ENCODE measurements at regions not wholly inside any gene's neighbourhood (a gene's known extent, or its start where the extent isn't known, plus 50 kb on each side); places are given as distances from the start of the nearest gene placed in this dataset.

GRCh38 chr17:52228823-52229222, 70.3 kb upstream of the CA10 start:
- ChIA-PET CTCF (no interaction called here), POLR2A (ENCODE audit: low non-redundant PET) (no interaction called here)
- no peaks in the 10 kb centered on the region for H3K36me3 ChIP-seq (ENCODE audit: insufficient read depth, low read length, poor library complexity, severe bottlenecking)
- TF ChIP-seq CTCF (conservative IDR thresholded peaks at IDR 0.05; ENCODE audit: low read depth, low read length), result no peak
- no peak for TF ChIP-seq EZH2 (IDR thresholded peaks at IDR 0.05; ENCODE audit: borderline replicate concordance, low read depth, low read length, poor library complexity, severe bottlenecking)
- no peak for DNase-seq (ENCODE audit: low spot score)
- BruUV-seq (replicated peaks), result no TSS peak
- intact Hi-C loops (cut with micrococcal nuclease; ENCODE audit: unreplicated experiment), result no loop called here
- no peaks in the 10 kb centered on the region for H3K4me1 ChIP-seq (ENCODE audit: insufficient read depth, low read length, poor library complexity, severe bottlenecking)
- H3K4me3 ChIP-seq (ENCODE audit: low read depth, low read length, poor library complexity, severe bottlenecking), result no peak overlapping the region
- H3K27ac ChIP-seq (ENCODE audit: low read depth, low read length, poor library complexity, severe bottlenecking), result no peak overlapping the region
- H3K9me3 ChIP-seq (ENCODE audit: low read depth, low read length, poor library complexity, severe bottlenecking), result no peaks in the 10 kb centered on the region
- H3K27me3 ChIP-seq (replicated peaks; ENCODE audit: insufficient read depth, low read depth, low read length, poor library complexity), result no peaks in the 10 kb centered on the region

GRCh38 chr17:52227926-52228325, 69.4 kb upstream of the CA10 start:
- Histone ChIP-seq H3K27ac (ENCODE audit: low read depth, low read length, poor library complexity, severe bottlenecking) (no peak overlapping the region), H3K4me1 (ENCODE audit: insufficient read depth, low read length, poor library complexity, severe bottlenecking) (no peaks in the 10 kb centered on the region), H3K36me3 (ENCODE audit: insufficient read depth, low read length, poor library complexity, severe bottlenecking) (no peaks in the 10 kb centered on the region), H3K27me3 (replicated peaks; ENCODE audit: insufficient read depth, low read depth, low read length, poor library complexity) (no peaks in the 10 kb centered on the region), H3K4me3 (ENCODE audit: low read depth, low read length, poor library complexity, severe bottlenecking) (no peak overlapping the region), H3K9me3 (ENCODE audit: low read depth, low read length, poor library complexity, severe bottlenecking) (no peaks in the 10 kb centered on the region)
- ChIA-PET CTCF (no interaction called here), POLR2A (ENCODE audit: low non-redundant PET) (no interaction called here)
- intact Hi-C loops (cut with micrococcal nuclease; ENCODE audit: unreplicated experiment), result no loop called here
- BruUV-seq (replicated peaks), result no TSS peak
- DNase-seq (ENCODE audit: low spot score), result no peak
- no peak for TF ChIP-seq CTCF (conservative IDR thresholded peaks at IDR 0.05; ENCODE audit: low read depth, low read length)
- no peak for TF ChIP-seq EZH2 (IDR thresholded peaks at IDR 0.05; ENCODE audit: borderline replicate concordance, low read depth, low read length, poor library complexity, severe bottlenecking)

GRCh38 chr17:52213451-52213850, 54.9 kb upstream of the CA10 start:
- Histone ChIP-seq H3K27ac (ENCODE audit: low read depth, low read length, poor library complexity, severe bottlenecking) (no peak overlapping the region), H3K4me1 (ENCODE audit: insufficient read depth, low read length, poor library complexity, severe bottlenecking) (no peaks in the 10 kb centered on the region), H3K27me3 (replicated peaks; ENCODE audit: insufficient read depth, low read depth, low read length, poor library complexity) (no peaks in the 10 kb centered on the region), H3K9me3 (ENCODE audit: low read depth, low read length, poor library complexity, severe bottlenecking) (no peaks in the 10 kb centered on the region), H3K36me3 (ENCODE audit: insufficient read depth, low read length, poor library complexity, severe bottlenecking) (no peaks in the 10 kb centered on the region), H3K4me3 (ENCODE audit: low read depth, low read length, poor library complexity, severe bottlenecking) (no peak overlapping the region)
- CTCF ChIA-PET, result no interaction called here
- intact Hi-C loops (cut with micrococcal nuclease; ENCODE audit: unreplicated experiment), result no loop called here
- POLR2A ChIA-PET (ENCODE audit: low non-redundant PET), result no interaction called here
- BruUV-seq (replicated peaks), result no TSS peak
- DNase-seq (ENCODE audit: low spot score), result no peak
- TF ChIP-seq EZH2 (IDR thresholded peaks at IDR 0.05; ENCODE audit: borderline replicate concordance, low read depth, low read length, poor library complexity, severe bottlenecking) (no peak), CTCF (conservative IDR thresholded peaks at IDR 0.05; ENCODE audit: low read depth, low read length) (no peak)

All from A673 (cell line).